MCF 10A (cell line): ENCODE measurements at regions not wholly inside any gene's neighbourhood (a gene's known extent, or its start where the extent isn't known, plus 50 kb on each side); places are given as distances from the start of the nearest gene placed in this dataset.

Experiments
- BruUV-seq: library from RNA; stranded (reverse); fragments of 400-500 nt; replicated peaks from 2 replicates; lab custom pipeline; 2021; lab: Mats Ljungman, UMichigan
- CTCF ChIA-PET: fragments of 300-600 bp; sonication (Branson Sonifier 250); formaldehyde crosslinking; extraction: SDS; loops from one replicate; lab custom pipeline; 2021; ENCODE audit warnings: antibody characterized with exemption, inconsistent platforms; lab: Yijun Ruan, JAX
- POLR2A ChIA-PET: fragments of 300-600, 350-650 bp; sonication (Branson Sonifier 250); formaldehyde crosslinking; extraction: SDS; loops from one replicate; lab custom pipeline; 2020; ENCODE audit warnings: antibody characterized with exemption, inconsistent platforms; lab: Yijun Ruan, JAX
- DNase-seq: peaks from one replicate; pipeline ENCODE4 v3.0.0-alpha.2; 2018; ENCODE audit not compliant: unreplicated experiment
- H3K27ac Mint-ChIP-seq: one replicate; pipeline ENCODE4 v1.8.0; 2022; ENCODE audit warnings: mild to moderate bottlenecking, low read depth, mixed read lengths; ENCODE audit not compliant: unreplicated experiment
- H3K27me3 Mint-ChIP-seq: one replicate; pipeline ENCODE4 v1.8.0; 2022; ENCODE audit warnings: mixed read lengths; ENCODE audit not compliant: insufficient read depth, unreplicated experiment
- H3K36me3 Mint-ChIP-seq: one replicate; pipeline ENCODE4 v1.8.0; 2022; ENCODE audit warnings: mild to moderate bottlenecking, moderate library complexity, mixed read lengths; ENCODE audit not compliant: insufficient read depth, unreplicated experiment
- H3K4me1 Mint-ChIP-seq: one replicate; pipeline ENCODE4 v1.8.0; 2022; ENCODE audit warnings: mixed read lengths; ENCODE audit not compliant: insufficient read depth, unreplicated experiment
- H3K4me3 Mint-ChIP-seq: one replicate; pipeline ENCODE4 v1.8.0; 2022; ENCODE audit warnings: mild to moderate bottlenecking, moderate library complexity, mixed read lengths; ENCODE audit not compliant: unreplicated experiment
- H3K9me3 Mint-ChIP-seq: one replicate; pipeline ENCODE4 v1.8.0; 2022; ENCODE audit warnings: mixed read lengths; ENCODE audit not compliant: unreplicated experiment
- CTCF ChIP-seq: fragments of 200-600 bp; IDR thresholded peaks from one replicate; pipeline ENCODE4 v1.8.0; 2022; ENCODE audit warnings: antibody characterized with exemption, mild to moderate bottlenecking; ENCODE audit not compliant: unreplicated experiment
- intact Hi-C: fragments of 100-400 bp; cut with micrococcal nuclease; formaldehyde crosslinking; loops from 2 replicates; pipeline ENCODE4 v1.14.1; 2022

GRCh38 chrX:139209342-139209741 lies 321.2 kb upstream of the F9 start:
- CTCF ChIA-PET, result no interaction called here
- Mint-ChIP-seq H3K27me3 (peaks cover 11% of the 10 kb centered on the region), H3K4me3 (no peak overlapping the region)

GRCh38 chrX:139207655-139208054 lies 322.9 kb upstream of the F9 start:
- Mint-ChIP-seq H3K4me3 (no peak overlapping the region), H3K4me1 (peaks cover 6% of the 10 kb centered on the region), H3K36me3 (no peaks in the 10 kb centered on the region), H3K9me3 (peaks cover 19% of the 10 kb centered on the region), H3K27ac (no peak overlapping the region), H3K27me3 (peaks cover 11% of the 10 kb centered on the region)
- intact Hi-C loops, result loop anchor here (10.0 kb wide), 1 partner anchor 353 kb away; no protein-coding TSS in a partner anchor
- ChIA-PET POLR2A (interaction anchor here (0.6 to 0.7 kb wide), 2 partner anchors 18 to 203 kb away, joined by 3 read pairs; no protein-coding TSS in a partner anchor), CTCF (interaction anchor here (0.6 kb wide), 1 partner anchor 414 kb away, joined by 3 read pairs; no protein-coding TSS in a partner anchor)
- no TSS peak for BruUV-seq
- no peak for TF ChIP-seq CTCF
- no peak for DNase-seq

More at GRCh38 chrX:139209342-139209741, 321.2 kb upstream of the F9 start:
- H3K27ac Mint-ChIP-seq, result no peak overlapping the region
- no peak for TF ChIP-seq CTCF
- BruUV-seq, result no TSS peak
- POLR2A ChIA-PET, result interaction anchor here (0.7 to 1.1 kb wide), 2 partner anchors 14 to 367 kb away, joined by 3 to 4 read pairs; no protein-coding TSS in a partner anchor
- no peak for DNase-seq
- peaks cover 6% of the 10 kb centered on the region for H3K4me1 Mint-ChIP-seq
- peaks cover 20% of the 10 kb centered on the region for H3K9me3 Mint-ChIP-seq
- intact Hi-C loops, result loop anchor here (10.0 kb wide), 1 partner anchor 355 kb away; no protein-coding TSS in a partner anchor
- H3K36me3 Mint-ChIP-seq, result no peaks in the 10 kb centered on the region

- TF ChIP-seq CTCF, result no peak
- POLR2A ChIA-PET, result no interaction called here
- Mint-ChIP-seq H3K4me1 (peaks cover 6% of the 10 kb centered on the region), H3K27ac (no peak overlapping the region), H3K9me3 (peaks cover 12% of the 10 kb centered on the region), H3K27me3 (peaks cover 6% of the 10 kb centered on the region), H3K4me3 (no peak overlapping the region), H3K36me3 (no peaks in the 10 kb centered on the region)
- intact Hi-C loops, result loop anchor here (10.0 kb wide), 1 partner anchor 352 kb away; no protein-coding TSS in a partner anchor
- DNase-seq, result no peak
- BruUV-seq, result no TSS peak
- CTCF ChIA-PET, result no interaction called here
Observed at GRCh38 chrX:139206914-139207313, 323.6 kb upstream of the F9 start.

DNA sequence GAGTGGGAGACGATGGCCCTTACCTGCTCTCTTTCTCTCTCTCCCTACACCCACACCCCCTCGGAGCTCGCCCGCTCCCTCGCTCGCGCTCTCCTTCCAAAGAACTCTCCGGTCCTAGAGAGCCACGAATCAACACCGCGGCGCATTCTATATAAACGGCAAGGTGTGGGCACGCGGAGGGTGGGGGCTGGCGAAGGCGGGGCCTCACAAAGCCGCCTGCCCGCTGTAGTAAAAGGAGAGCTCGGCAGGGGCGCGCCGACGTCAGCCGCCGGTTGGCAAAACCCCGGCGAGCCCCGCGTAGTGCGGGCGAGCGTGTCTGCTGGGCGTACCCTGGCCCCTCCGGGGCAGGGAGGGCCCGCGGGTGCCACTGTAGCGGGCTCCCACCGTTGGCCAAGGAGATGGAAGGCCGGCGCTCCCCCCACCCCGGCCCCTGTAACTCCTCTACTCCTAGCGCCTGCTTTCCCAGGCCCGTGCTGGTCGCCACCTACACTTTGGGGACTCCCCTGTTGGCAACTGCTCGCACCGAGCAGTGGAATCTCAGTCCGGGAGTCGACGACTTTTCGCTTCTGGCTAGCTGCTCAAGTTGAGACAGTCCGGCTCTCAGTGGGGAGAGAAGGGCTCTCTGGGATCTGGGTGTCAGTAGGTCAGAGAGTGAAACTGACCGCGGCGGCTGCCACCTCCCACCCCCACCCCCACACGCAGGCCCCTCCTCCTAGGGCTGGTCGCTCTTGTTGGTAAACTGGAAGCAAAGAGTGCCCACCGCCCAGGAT lies 325.5 kb upstream of the F9 start:
- peaks cover 8% of the 10 kb centered on the region for H3K9me3 Mint-ChIP-seq
- H3K4me1 Mint-ChIP-seq, result peaks cover 15% of the 10 kb centered on the region
- POLR2A ChIA-PET, result interaction anchor here (0.7 to 1.6 kb wide), 3 partner anchors 26 to 280 kb away, joined by 3 to 5 read pairs (median 3); no protein-coding TSS in a partner anchor
- no TSS peak for BruUV-seq
- no peaks in the 10 kb centered on the region for H3K27me3 Mint-ChIP-seq
- peak; percentile 57 for DNase-seq
- CTCF ChIA-PET, result interaction anchor here (0.6 to 0.7 kb wide), 2 partner anchors 65 to 955 kb away, joined by 3 read pairs; no protein-coding TSS in a partner anchor
- no peaks in the 10 kb centered on the region for H3K36me3 Mint-ChIP-seq
- H3K27ac Mint-ChIP-seq, result peak overlapping the region; percentile 76
- intact Hi-C loops, result loop anchor here (10.0 kb wide), 1 partner anchor 350 kb away; no protein-coding TSS in a partner anchor
- H3K4me3 Mint-ChIP-seq, result peak overlapping the region; percentile 87
- peak; percentile 9 for TF ChIP-seq CTCF
